Anterior cingulate cortex (tissue), 58 donors: ENCODE measurements at regions not wholly inside any gene's neighbourhood (a gene's known extent, or its start where the extent isn't known, plus 50 kb on each side); places are given as distances from the start of the nearest gene placed in this dataset.

Experiments used
- DNase-seq, 58 donors: peaks; one replicate each; lab custom pipeline; 2025; lab: John Stamatoyannopoulos, UW

GRCh38 chr21:29228306-29228705, 70.4 kb upstream of the BACH1 start:
- DNase-seq: no peak

- DNase-seq: no peak
Measured at GRCh38 chr21:29230551-29231261, 68.0 kb upstream of the BACH1 start.

- no peak for DNase-seq
Measured at GRCh38 chr21:29231756-29232529, 66.8 kb upstream of the BACH1 start.

- DNase-seq: no peak
Measured at GRCh38 chr21:29232530-29233255, 66.0 kb upstream of the BACH1 start.

- DNase-seq: no peak
Measured at GRCh38 chr21:29233256-29233546, 65.5 kb upstream of the BACH1 start.

- no peak for DNase-seq
Measured at GRCh38 chr21:29233611-29234540, 64.8 kb upstream of the BACH1 start.

GRCh38 chr21:29235714-29236197, 63.0 kb upstream of the BACH1 start:
- no peak for DNase-seq

- DNase-seq: no peak
Measured at GRCh38 chr21:29236201-29236600, 62.5 kb upstream of the BACH1 start.

- peak in 7 of 58 donors; percentile 5 to 30 (median 11) for DNase-seq
Measured at GRCh38 chr21:29237110-29238052, 61.3 kb upstream of the BACH1 start.

GRCh38 chr21:29238053-29238966, 60.4 kb upstream of the BACH1 start:
- DNase-seq: no peak

GRCh38 chr21:29238967-29239290, 59.8 kb upstream of the BACH1 start:
- peak in 1 of 58 donors; percentile 15 for DNase-seq

GRCh38 chr21:29240136-29240535, 58.6 kb upstream of the BACH1 start:
- DNase-seq: no peak

- DNase-seq: no peak
Measured at GRCh38 chr21:29242201-29242600, 56.5 kb upstream of the BACH1 start.

- DNase-seq: no peak
Measured at GRCh38 chr21:29243188-29243587, 55.5 kb upstream of the BACH1 start.

GRCh38 chr21:29245104-29245643, 53.5 kb upstream of the BACH1 start:
- no peak for DNase-seq

GRCh38 chr21:29245863-29246262, 52.9 kb upstream of the BACH1 start:
- no peak for DNase-seq

GRCh38 chr21:29246614-29247013, 52.1 kb upstream of the BACH1 start:
- no peak for DNase-seq

GRCh38 chr21:29248124-29248523, 50.6 kb upstream of the BACH1 start:
- no peak for DNase-seq
